Glutamatergic neuron (in vitro differentiated cells): ENCODE measurements at regions not wholly inside any gene's neighbourhood (a gene's known extent, or its start where the extent isn't known, plus 50 kb on each side); places are given as distances from the start of the nearest gene placed in this dataset.

ENCODE experiments used
- DNase-seq: peaks from one replicate; pipeline ENCODE4 v3.0.0; 2022
- H3K27ac Mint-ChIP-seq: one replicate; pipeline ENCODE4 v1.8.0; 2020; ENCODE audit warnings: mild to moderate bottlenecking, mixed read lengths, inconsistent platforms; ENCODE audit not compliant: unreplicated experiment
- H3K27me3 Mint-ChIP-seq: one replicate; pipeline ENCODE4 v1.8.0; 2020; ENCODE audit warnings: mild to moderate bottlenecking, moderate library complexity, mixed read lengths, inconsistent platforms; ENCODE audit not compliant: unreplicated experiment
- H3K36me3 Mint-ChIP-seq: one replicate; pipeline ENCODE4 v1.8.0; 2020; ENCODE audit warnings: mild to moderate bottlenecking, mixed read lengths, inconsistent platforms; ENCODE audit not compliant: unreplicated experiment
- H3K4me1 Mint-ChIP-seq: one replicate; pipeline ENCODE4 v1.8.0; 2020; ENCODE audit warnings: mild to moderate bottlenecking, low read depth, mixed read lengths, inconsistent platforms; ENCODE audit not compliant: unreplicated experiment
- H3K4me3 Mint-ChIP-seq: one replicate; pipeline ENCODE4 v1.8.0; 2020; ENCODE audit warnings: mild to moderate bottlenecking, mixed read lengths, inconsistent platforms; ENCODE audit not compliant: unreplicated experiment
- H3K9me3 Mint-ChIP-seq: one replicate; pipeline ENCODE4 v1.8.0; 2020; ENCODE audit warnings: mild to moderate bottlenecking, moderate library complexity, mixed read lengths, inconsistent platforms; ENCODE audit not compliant: unreplicated experiment
- TF ChIP-seq, protein P1 (sequence below): fragments of 200-600 bp; sonication (generic); IDR thresholded peaks from one replicate; pipeline ENCODE4 v1.5.0; 2021; ENCODE audit not compliant: partially characterized antibody, unreplicated experiment

DNA sequence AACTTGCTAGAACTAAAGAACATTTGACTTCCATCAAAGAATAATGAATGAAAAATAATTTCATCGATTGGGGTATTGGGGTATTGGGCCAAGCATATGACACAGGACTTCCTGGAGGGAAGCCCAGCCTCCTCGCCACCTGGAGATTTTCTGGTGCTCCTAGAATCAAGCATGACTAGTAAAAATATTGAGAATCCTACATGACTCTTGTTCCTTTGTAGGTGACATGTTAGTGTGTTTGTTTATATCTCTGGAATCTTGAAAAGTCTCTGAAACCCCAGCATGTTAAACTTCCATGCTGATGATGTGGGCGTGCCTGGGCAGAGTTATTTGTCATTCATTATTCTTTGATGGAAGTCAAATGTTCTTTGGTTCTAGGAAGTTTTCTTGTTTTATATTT lies 90.1 kb upstream of the EPHB3 start:
- peaks cover 1% of the 10 kb centered on the region for H3K9me3 Mint-ChIP-seq
- H3K4me3 Mint-ChIP-seq, result no peak overlapping the region
- no peak overlapping the region for H3K27ac Mint-ChIP-seq
- no peaks in the 10 kb centered on the region for H3K4me1 Mint-ChIP-seq
- TF ChIP-seq, protein P1, sequence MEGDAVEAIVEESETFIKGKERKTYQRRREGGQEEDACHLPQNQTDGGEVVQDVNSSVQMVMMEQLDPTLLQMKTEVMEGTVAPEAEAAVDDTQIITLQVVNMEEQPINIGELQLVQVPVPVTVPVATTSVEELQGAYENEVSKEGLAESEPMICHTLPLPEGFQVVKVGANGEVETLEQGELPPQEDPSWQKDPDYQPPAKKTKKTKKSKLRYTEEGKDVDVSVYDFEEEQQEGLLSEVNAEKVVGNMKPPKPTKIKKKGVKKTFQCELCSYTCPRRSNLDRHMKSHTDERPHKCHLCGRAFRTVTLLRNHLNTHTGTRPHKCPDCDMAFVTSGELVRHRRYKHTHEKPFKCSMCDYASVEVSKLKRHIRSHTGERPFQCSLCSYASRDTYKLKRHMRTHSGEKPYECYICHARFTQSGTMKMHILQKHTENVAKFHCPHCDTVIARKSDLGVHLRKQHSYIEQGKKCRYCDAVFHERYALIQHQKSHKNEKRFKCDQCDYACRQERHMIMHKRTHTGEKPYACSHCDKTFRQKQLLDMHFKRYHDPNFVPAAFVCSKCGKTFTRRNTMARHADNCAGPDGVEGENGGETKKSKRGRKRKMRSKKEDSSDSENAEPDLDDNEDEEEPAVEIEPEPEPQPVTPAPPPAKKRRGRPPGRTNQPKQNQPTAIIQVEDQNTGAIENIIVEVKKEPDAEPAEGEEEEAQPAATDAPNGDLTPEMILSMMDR, result no peak
- H3K36me3 Mint-ChIP-seq, result no peaks in the 10 kb centered on the region
- DNase-seq, result no peak
- H3K27me3 Mint-ChIP-seq, result peaks cover 2% of the 10 kb centered on the region

DNA sequence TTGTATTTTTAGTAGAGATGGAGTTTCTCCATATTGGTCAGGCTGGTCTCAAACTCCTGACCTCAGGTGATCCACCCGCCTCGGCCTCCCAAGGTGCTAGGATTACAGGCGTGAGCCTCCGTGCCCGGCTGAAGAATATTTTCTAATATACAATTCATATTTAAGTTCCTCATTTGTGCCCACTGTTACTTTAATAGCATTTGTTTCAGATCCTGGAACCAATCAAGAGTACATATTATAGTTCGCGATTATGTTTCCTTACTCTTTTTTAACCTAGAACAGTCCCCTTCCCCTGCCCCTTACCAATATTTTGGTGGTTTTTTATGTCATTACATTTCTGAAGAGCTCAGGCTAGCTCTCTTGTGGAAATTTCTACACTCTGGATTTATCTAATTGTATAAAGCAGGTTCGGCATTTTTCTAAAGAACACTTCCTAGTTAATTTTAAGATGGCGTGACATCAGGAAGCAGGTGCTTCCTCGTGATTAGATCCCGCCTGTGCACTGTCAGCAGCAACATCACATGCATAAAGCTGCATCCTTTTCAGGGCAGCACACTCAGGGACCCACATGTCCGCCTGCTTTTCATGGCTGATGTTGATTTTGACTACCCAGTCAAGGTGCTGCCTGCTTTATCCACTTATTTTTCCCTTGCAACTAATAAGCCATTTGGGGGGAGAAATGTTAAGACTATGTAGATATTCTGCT lies 88.7 kb upstream of the EPHB3 start:
- Mint-ChIP-seq H3K4me3 (no peak overlapping the region), H3K27ac (no peak overlapping the region)

DNA sequence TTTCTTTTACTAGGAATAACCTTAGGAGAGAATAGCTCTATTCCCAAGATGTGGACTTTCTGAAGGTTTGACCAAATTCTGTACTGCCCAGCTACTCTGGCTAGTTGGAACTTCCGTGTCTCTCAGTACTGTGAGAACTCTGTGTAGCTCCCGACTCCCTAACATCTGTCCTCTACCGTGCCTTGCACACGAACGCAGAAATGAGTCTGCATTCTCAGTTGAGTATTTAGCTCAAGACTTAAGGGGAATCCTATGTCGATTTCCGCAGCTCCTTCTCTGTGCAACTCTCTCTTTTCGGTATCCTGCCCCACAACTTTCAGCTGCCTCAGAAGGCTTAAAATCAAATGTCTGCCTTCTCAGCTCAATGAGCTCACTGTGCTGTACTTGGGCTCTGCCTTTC lies 86.7 kb upstream of the EPHB3 start:
- Mint-ChIP-seq H3K27ac (no peak overlapping the region), H3K36me3 (no peaks in the 10 kb centered on the region), H3K9me3 (peaks cover 1% of the 10 kb centered on the region), H3K27me3 (peaks cover 2% of the 10 kb centered on the region), H3K4me3 (no peak overlapping the region), H3K4me1 (no peaks in the 10 kb centered on the region)
- no peak for DNase-seq
- TF ChIP-seq, protein P1, result no peak

More for the DNA sequence above, 88.7 kb upstream of the EPHB3 start:
- no peaks in the 10 kb centered on the region for H3K36me3 Mint-ChIP-seq
- H3K9me3 Mint-ChIP-seq, result peaks cover 1% of the 10 kb centered on the region
- TF ChIP-seq, protein P1, result no peak
- H3K4me1 Mint-ChIP-seq, result no peaks in the 10 kb centered on the region
- H3K27me3 Mint-ChIP-seq, result peaks cover 2% of the 10 kb centered on the region
- DNase-seq, result no peak

GRCh38 chr3:184477940-184478339 lies 83.6 kb upstream of the EPHB3 start:
- no peak for DNase-seq
- H3K36me3 Mint-ChIP-seq, result no peaks in the 10 kb centered on the region
- no peaks in the 10 kb centered on the region for H3K4me1 Mint-ChIP-seq
- no peak overlapping the region for H3K27ac Mint-ChIP-seq
- TF ChIP-seq, protein P1, result no peak
- H3K27me3 Mint-ChIP-seq, result peaks cover 4% of the 10 kb centered on the region
- H3K4me3 Mint-ChIP-seq, result no peak overlapping the region
- no peaks in the 10 kb centered on the region for H3K9me3 Mint-ChIP-seq

- H3K27ac Mint-ChIP-seq, result no peak overlapping the region
- H3K4me3 Mint-ChIP-seq, result no peak overlapping the region
- H3K4me1 Mint-ChIP-seq, result no peaks in the 10 kb centered on the region
- peaks cover 4% of the 10 kb centered on the region for H3K27me3 Mint-ChIP-seq
- no peak for DNase-seq
- H3K36me3 Mint-ChIP-seq, result no peaks in the 10 kb centered on the region
- H3K9me3 Mint-ChIP-seq, result no peaks in the 10 kb centered on the region
- TF ChIP-seq, protein P1, result no peak
Measured at GRCh38 chr3:184479426-184480126, 82.0 kb upstream of the EPHB3 start.
